Cardiac fibroblast (primary cell): ENCODE measurements at regions not wholly inside any gene's neighbourhood (a gene's known extent, or its start where the extent isn't known, plus 50 kb on each side); places are given as distances from the start of the nearest gene placed in this dataset.

Source experiments
- DNase-seq, 2 donors: peaks; one replicate each; pipeline versions ENCODE4 v3.0.0 to v3.0.0-alpha.2; 2010; ENCODE audit warnings: low read depth in 2 of 2
- H3K4me3 ChIP-seq, 2 donors: replicated peaks in 1 of 2; 1 replicate in 1 of 2; 2 replicates in 1 of 2; pipeline ENCODE4 v1.5.1; 2011; ENCODE audit warnings: low read depth in 2 of 2, low read length in 2 of 2, mild to moderate bottlenecking in 2 of 2, moderate library complexity in 1 of 2
- CTCF ChIP-seq: IDR thresholded peaks from one replicate; pipeline ENCODE4 v1.5.1; 2011; ENCODE audit warnings: low read depth, mild to moderate bottlenecking, low read length, inconsistent platforms

DNA sequence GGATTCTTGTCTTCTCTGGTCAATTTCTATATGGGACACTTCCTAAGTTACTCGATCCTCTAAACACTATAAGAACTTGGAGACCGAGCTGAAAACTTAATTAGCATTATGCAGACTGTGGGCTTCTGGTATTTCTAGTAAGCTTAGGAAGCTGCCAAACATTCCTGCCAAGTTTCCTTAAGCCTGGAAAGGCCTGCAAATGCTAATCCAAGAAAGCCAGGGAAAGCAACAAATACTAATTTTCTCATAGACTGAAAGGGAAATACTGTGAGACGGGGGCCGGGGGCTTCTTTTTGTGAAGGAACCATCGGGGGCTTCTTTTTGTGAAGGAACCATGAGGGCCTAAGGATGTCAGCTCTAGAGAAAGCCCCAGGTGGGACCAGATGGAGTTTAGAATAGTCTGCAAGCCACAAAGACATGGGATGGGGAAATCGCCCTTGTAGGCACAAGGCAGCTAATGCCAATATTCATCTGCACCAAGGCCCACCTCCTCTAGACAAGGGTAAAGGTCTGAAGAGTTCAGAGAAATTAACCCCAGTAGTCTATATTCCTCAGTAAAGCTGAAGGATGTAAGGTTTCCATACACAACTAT lies 332.4 kb upstream of the PRDM1 start:
- DNase-seq, result peak in 1 of 2 donors; percentile 2
- no peak for TF ChIP-seq CTCF
- H3K4me3 ChIP-seq, result no peak overlapping the region

DNA sequence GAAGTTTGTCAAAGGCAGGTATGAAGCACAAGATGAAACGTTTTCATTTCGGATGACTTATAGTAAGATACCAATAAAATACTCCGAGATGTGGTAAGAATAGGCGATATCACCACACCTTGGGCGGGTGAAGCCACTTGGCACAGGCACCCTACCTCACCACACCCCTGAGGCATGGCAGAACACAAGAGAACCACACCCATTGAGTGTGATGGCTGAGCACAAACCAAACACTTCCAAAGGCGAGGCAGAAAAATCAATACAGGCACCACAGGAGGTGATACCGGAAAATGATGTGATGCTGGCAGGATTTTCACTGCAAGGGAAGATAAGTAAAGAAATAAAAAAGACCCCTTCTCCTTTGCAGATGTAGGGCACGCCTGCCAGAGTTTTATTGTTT lies 332.9 kb upstream of the PRDM1 start:
- DNase-seq, result no peak
- no peak overlapping the region for H3K4me3 ChIP-seq
- no peak for TF ChIP-seq CTCF

- DNase-seq, result no peak
- TF ChIP-seq CTCF, result no peak
- H3K4me3 ChIP-seq, result no peak overlapping the region
These were observed 336.0 kb upstream of the PRDM1 start for GRCh38 chr6:105750089-105750488.

GRCh38 chr6:105748737-105749161 lies 337.4 kb upstream of the PRDM1 start:
- no peak for TF ChIP-seq CTCF
- DNase-seq, result peak; percentile 6 to 56
- H3K4me3 ChIP-seq, result no peak overlapping the region

GRCh38 chr6:105747823-105748405 lies 338.2 kb upstream of the PRDM1 start:
- no peak for TF ChIP-seq CTCF
- no peak overlapping the region for H3K4me3 ChIP-seq
- no peak for DNase-seq

GRCh38 chr6:105746509-105746908 lies 339.6 kb upstream of the PRDM1 start:
- no peak overlapping the region for H3K4me3 ChIP-seq
- DNase-seq, result no peak
- TF ChIP-seq CTCF, result no peak

- no peak overlapping the region for H3K4me3 ChIP-seq
- DNase-seq, result no peak
- no peak for TF ChIP-seq CTCF
These were observed 340.0 kb upstream of the PRDM1 start for GRCh38 chr6:105746130-105746505.
